Heart left ventricle (tissue), 16 donors: ENCODE measurements at regions not wholly inside any gene's neighbourhood (a gene's known extent, or its start where the extent isn't known, plus 50 kb on each side); places are given as distances from the start of the nearest gene placed in this dataset.

Experiments used
- ATAC-seq, 4 donors: fragments of 200-7000 bp; cut with Tn5 transposase; one replicate each; pipeline ENCODE4 v1.9.1; 2020 to 2022; ENCODE audit warnings: moderate library complexity in 4 of 4, mild to moderate bottlenecking in 3 of 4, moderate number of reproducible peaks in 1 of 4
- DNase-seq, 5 donors: peaks; one replicate each; pipeline ENCODE4 v3.0.0-alpha.2; 2020
- H3K27ac ChIP-seq, 12 donors: fragments of 200-600 bp; sonication (generic) in 4 of 12; one replicate each; pipeline versions ENCODE4 v1.5.0 to v1.8.0; 2016 to 2022; ENCODE audit warnings: mild to moderate bottlenecking in 2 of 12
- H3K27me3 ChIP-seq, 9 donors: fragments of 200-600 bp; sonication (generic) in 2 of 9; one replicate each; pipeline versions ENCODE4 v1.5.1 to v1.8.0; 2016 to 2022; ENCODE audit warnings: mild to moderate bottlenecking in 3 of 9
- H3K36me3 ChIP-seq, 9 donors: fragments of 200-600 bp; sonication (generic) in 2 of 9; one replicate each; pipeline versions ENCODE4 v1.5.0 to v1.8.0; 2018 to 2022; ENCODE audit warnings: mild to moderate bottlenecking in 2 of 9
- H3K4me1 ChIP-seq, 12 donors: fragments of 200-600 bp; sonication (generic) in 4 of 12; one replicate each; pipeline versions ENCODE4 v1.5.0 to v1.8.0; 2016 to 2022; ENCODE audit warnings: mild to moderate bottlenecking in 3 of 12
- H3K4me3 ChIP-seq, 12 donors: fragments of 200-600 bp; sonication (generic) in 4 of 12; one replicate each; pipeline versions ENCODE4 v1.5.0 to v1.8.0; 2017 to 2022; ENCODE audit warnings: mild to moderate bottlenecking in 9 of 12, moderate library complexity in 4 of 12
- H3K9me3 ChIP-seq, 12 donors: fragments of 200-600 bp; sonication (generic) in 4 of 12; one replicate each; pipeline versions ENCODE4 v1.5.0 to v1.8.0; 2016 to 2022; ENCODE audit warnings: mild to moderate bottlenecking in 1 of 12
- CTCF ChIP-seq, 12 donors: fragments of 200-600 bp; sonication (generic) in 4 of 12; IDR thresholded peaks; one replicate each; pipeline versions ENCODE4 v1.5.0 to v1.8.0; 2018 to 2022; ENCODE audit warnings: antibody characterized with exemption in 12 of 12, mild to moderate bottlenecking in 5 of 12
- POLR2A ChIP-seq, 2 donors: fragments of 450-650 bp; IDR thresholded peaks; one replicate each; pipeline ENCODE4 v1.6.1; 2017; ENCODE audit warnings: antibody characterized with exemption in 2 of 2, mild to moderate bottlenecking in 2 of 2, moderate library complexity in 2 of 2
- WGBS, 4 donors: extraction: QIAGEN DNeasy Blood & Tissue Kit in 2 of 4; methylation state at CpG; one replicate each; pipeline versions ENCODE4 v1.1.5 to v1.1.7; 2013 to 2018; 5-methylcytosine and 5-hydroxymethylcytosine counted together
- intact Hi-C, 10 donors: fragments of 100-400 bp; cut with DNase I; formaldehyde crosslinking; loops; one replicate each; pipeline versions ENCODE4 v1.11.1 to v1.14.2; 2022
- donor health status: ischemic (EF 13 %, LVEDD 7.1; RV severe dilation, severe dysfunction).
- donor health status: healthy with polysubstance abuse.
- donor health status: DM: no; HTN: yes; CAD: no.
- donor health status: DM: no; HTN: no; CAD: no.
- donor health status: ischemic (EF 25% LVEDD 6.9; RV normal size, moderate dysfunction).
- donor health status: ischemic (EF 25% LVEDD 5.7; RV mildly dilated, moderate dysfunction).
- donor health status: healthy.
- donor health status: DM: yes; HTN: yes; CAD: no.
- donor health status: ischemic (EF 35%, LVEDD 5.7; RV mildly dilated, moderate dysfunction).
- donor health status: nonischemic (EF 11% LVEDD 7.7; RV severe dilation, severe dysfunction).
- donor health status: DM: yes; HTN: yes; CAD: no.
- donor health status: PGD.
- donor health status: ischemic (EF 29% LVEDD 5.4; RV normal size, mild dysfunction).
- donor health status: nonischemic (EF 23%, LVEDD 6.1; RV moderate dilation, normal function).

DNA sequence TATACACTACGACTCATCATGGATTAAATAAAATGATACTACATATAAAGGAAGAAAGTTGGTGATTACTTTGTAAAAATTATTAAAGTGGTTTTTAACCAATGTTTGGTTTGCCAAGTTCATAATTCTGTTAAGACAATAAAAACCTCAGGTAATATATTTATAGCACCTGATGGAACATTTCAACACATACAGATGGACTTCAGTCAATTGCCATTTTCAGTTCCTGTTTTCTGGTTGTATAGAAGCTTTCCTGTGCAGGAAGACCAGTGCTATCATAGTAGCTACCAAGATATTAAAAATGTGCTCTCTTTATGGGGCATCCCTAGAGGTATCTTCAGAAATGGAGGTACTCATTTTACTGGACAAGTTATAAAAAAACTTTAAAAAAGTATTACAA is 1686.4 kb downstream of the GRIK2 start:
- no peaks in the 10 kb centered on the region for H3K36me3 ChIP-seq
- no peaks in the 10 kb centered on the region for H3K27me3 ChIP-seq
- no peaks in the 10 kb centered on the region for H3K4me1 ChIP-seq
- H3K4me3 ChIP-seq: no peak overlapping the region
- no peak for ATAC-seq
- 90 to 91% (median 90%) methylated on average over 1 of the region's 1 CpG for WGBS, 4 donors
- H3K27ac ChIP-seq: no peak overlapping the region
- peaks cover 0 to 4% (median 0%) of the 10 kb centered on the region in 12 donors for H3K9me3 ChIP-seq
- DNase-seq: no peak
- intact Hi-C loops: no loop called here
- no peak for TF ChIP-seq POLR2A (IDR thresholded peaks at IDR 0.05)

GRCh38 chr6:103062136-103062535 is 1668.6 kb downstream of the GRIK2 start:
- Histone ChIP-seq H3K36me3 (no peaks in the 10 kb centered on the region), H3K27ac (no peak overlapping the region), H3K4me1 (no peaks in the 10 kb centered on the region), H3K9me3 (peaks cover 0 to 25% (median 5%) of the 10 kb centered on the region in 12 donors), H3K4me3 (no peak overlapping the region), H3K27me3 (no peaks in the 10 kb centered on the region)
- ATAC-seq (no peak), DNase-seq (no peak)
- TF ChIP-seq POLR2A (IDR thresholded peaks at IDR 0.05) (no peak), CTCF (IDR thresholded peaks at IDR 0.05) (no peak)
- 82 to 88% (median 85%) methylated on average over 1 of the region's 1 CpG for WGBS, 4 donors
- intact Hi-C loops: no loop called here

DNA sequence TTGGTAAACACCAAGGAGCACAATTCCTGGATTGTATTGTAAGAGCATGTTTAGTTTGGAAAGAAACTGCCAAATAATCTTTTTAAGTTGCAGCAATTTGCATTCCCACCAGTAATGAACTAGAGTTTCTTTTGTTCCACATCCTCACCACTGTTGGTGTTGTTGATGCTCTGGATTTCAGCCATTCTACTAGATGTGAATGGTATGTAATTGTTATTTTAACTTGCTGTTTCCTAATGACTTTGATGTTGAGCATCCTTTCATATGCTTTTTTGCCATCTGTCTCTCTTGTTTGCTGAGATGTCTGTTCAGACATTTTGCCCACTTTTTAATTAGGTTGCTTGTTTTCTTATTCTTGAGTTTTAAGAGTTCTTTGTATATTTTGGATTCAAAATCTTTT is 1654.1 kb downstream of the GRIK2 start:
- DNase-seq (no peak), ATAC-seq (no peak)
- intact Hi-C loops: no loop called here
- H3K36me3 ChIP-seq: no peaks in the 10 kb centered on the region
- H3K4me1 ChIP-seq: no peaks in the 10 kb centered on the region
- no peak overlapping the region for H3K4me3 ChIP-seq
- no peaks in the 10 kb centered on the region for H3K27me3 ChIP-seq
- H3K9me3 ChIP-seq: no peaks in the 10 kb centered on the region
- H3K27ac ChIP-seq: no peak overlapping the region
- TF ChIP-seq CTCF (IDR thresholded peaks at IDR 0.05): no peak
- no peak for TF ChIP-seq POLR2A (IDR thresholded peaks at IDR 0.05)

GRCh38 chr6:103042336-103042735 is 1648.8 kb downstream of the GRIK2 start:
- TF ChIP-seq CTCF (IDR thresholded peaks at IDR 0.05): no peak
- no peak for TF ChIP-seq POLR2A (IDR thresholded peaks at IDR 0.05)
- 36 to 48% (median 41%) methylated on average over 5 of the region's 5 CpGs for WGBS, 4 donors
- H3K27me3 ChIP-seq: no peaks in the 10 kb centered on the region

GRCh38 chr6:103036846-103037245 is 1643.3 kb downstream of the GRIK2 start:
- DNase-seq (no peak), ATAC-seq (no peak)
- peaks cover 0 to 6% (median 0%) of the 10 kb centered on the region in 12 donors for H3K9me3 ChIP-seq
- H3K4me1 ChIP-seq: no peaks in the 10 kb centered on the region
- intact Hi-C loops: no loop called here
- 68 to 90% (median 77%) methylated on average over 2 of the region's 2 CpGs for WGBS, 4 donors
- no peaks in the 10 kb centered on the region for H3K36me3 ChIP-seq
- H3K27me3 ChIP-seq: no peaks in the 10 kb centered on the region
- TF ChIP-seq CTCF (IDR thresholded peaks at IDR 0.05) (no peak), POLR2A (IDR thresholded peaks at IDR 0.05) (no peak)
- H3K27ac ChIP-seq: no peak overlapping the region
- no peak overlapping the region for H3K4me3 ChIP-seq

More at GRCh38 chr6:103042336-103042735, 1648.8 kb downstream of the GRIK2 start:
- ATAC-seq: no peak
- intact Hi-C loops: no loop called here
- H3K9me3 ChIP-seq: no peaks in the 10 kb centered on the region
- no peaks in the 10 kb centered on the region for H3K4me1 ChIP-seq
- no peak for DNase-seq
- H3K27ac ChIP-seq: no peak overlapping the region
- H3K36me3 ChIP-seq: no peaks in the 10 kb centered on the region
- H3K4me3 ChIP-seq: no peak overlapping the region
